Bronchial epithelial cell (primary cell): ENCODE measurements at regions not wholly inside any gene's neighbourhood (a gene's known extent, or its start where the extent isn't known, plus 50 kb on each side); places are given as distances from the start of the nearest gene placed in this dataset.

ENCODE experiments used
- DNase-seq: peaks from one replicate; pipeline ENCODE4 v3.0.0-alpha.2; 2010; ENCODE audit warnings: low read depth
- FAIRE-seq: peaks from 2 replicates; lab custom pipeline; 2011; peaks lifted over from hg19 to GRCh38; lab: Jason Lieb, UNC
- H3K27me3 ChIP-seq: 2 replicates; pipeline ENCODE4 v1.5.1; 2011; ENCODE audit warnings: low read length; ENCODE audit not compliant: control insufficient read depth, insufficient read depth
- H3K36me3 ChIP-seq: 2 replicates; pipeline ENCODE4 v1.5.1; 2011; ENCODE audit warnings: low read length; ENCODE audit not compliant: control insufficient read depth, insufficient read depth
- H3K4me3 ChIP-seq: 2 replicates; pipeline ENCODE4 v1.5.1; 2011; ENCODE audit warnings: mild to moderate bottlenecking, low read depth, low read length, control low read depth
- CTCF ChIP-seq: IDR thresholded peaks from 2 replicates; pipeline ENCODE4 v1.5.1; 2011; ENCODE audit warnings: mild to moderate bottlenecking, moderate library complexity, low read length, control low read depth, inconsistent platforms; ENCODE audit not compliant: insufficient read depth, severe bottlenecking

- no peaks in the 10 kb centered on the region for H3K36me3 ChIP-seq
These were observed 772.7 kb downstream of the MAFB start for GRCh38 chr20:39916236-39916765.

GRCh38 chr20:39913274-39913673 lies 775.8 kb downstream of the MAFB start:
- Histone ChIP-seq H3K27me3 (no peaks in the 10 kb centered on the region), H3K4me3 (no peak overlapping the region), H3K36me3 (no peaks in the 10 kb centered on the region)
- no peak for TF ChIP-seq CTCF
- FAIRE-seq (no peak), DNase-seq (peak; percentile 58)

More at GRCh38 chr20:39916236-39916765, 772.7 kb downstream of the MAFB start:
- Histone ChIP-seq H3K4me3 (no peak overlapping the region), H3K27me3 (no peaks in the 10 kb centered on the region)
- FAIRE-seq (no peak), DNase-seq (peak; percentile 20)
- TF ChIP-seq CTCF, result no peak

- no peak overlapping the region for H3K4me3 ChIP-seq
- no peaks in the 10 kb centered on the region for H3K36me3 ChIP-seq
- no peak for TF ChIP-seq CTCF
- H3K27me3 ChIP-seq, result no peaks in the 10 kb centered on the region
- DNase-seq (no peak), FAIRE-seq (no peak)
These were observed 777.5 kb downstream of the MAFB start for GRCh38 chr20:39911497-39911896.

- H3K36me3 ChIP-seq, result no peaks in the 10 kb centered on the region
- no peak for TF ChIP-seq CTCF
- no peak for FAIRE-seq
- no peak overlapping the region for H3K4me3 ChIP-seq
- no peak for DNase-seq
- H3K27me3 ChIP-seq, result no peaks in the 10 kb centered on the region
These were observed 778.5 kb downstream of the MAFB start for GRCh38 chr20:39910536-39910935.

- TF ChIP-seq CTCF, result no peak
- H3K27me3 ChIP-seq, result no peaks in the 10 kb centered on the region
- FAIRE-seq (no peak), DNase-seq (peak; percentile 14)
- no peaks in the 10 kb centered on the region for H3K36me3 ChIP-seq
- no peak overlapping the region for H3K4me3 ChIP-seq
These were observed 779.6 kb downstream of the MAFB start for GRCh38 chr20:39909447-39909846.
